Ovary (tissue), 7 donors: ENCODE measurements at regions not wholly inside any gene's neighbourhood (a gene's known extent, or its start where the extent isn't known, plus 50 kb on each side); places are given as distances from the start of the nearest gene placed in this dataset.

Experiments
- DNase-seq, 5 donors: peaks; one replicate each; pipeline ENCODE4 v3.0.0-alpha.2; 2019 to 2020
- H3K27ac ChIP-seq, 2 donors: fragments of 200-600 bp; one replicate each; pipeline versions ENCODE4 v1.5.1 to v1.8.0; 2019 to 2022
- H3K27me3 ChIP-seq: fragments of 200-600 bp; one replicate; pipeline ENCODE4 v1.8.0; 2022
- H3K36me3 ChIP-seq: fragments of 200-600 bp; sonication (generic); one replicate; pipeline ENCODE4 v1.5.1; 2019
- H3K4me1 ChIP-seq: one replicate; pipeline ENCODE4 v1.8.1; 2013; ENCODE audit warnings: mild to moderate bottlenecking, moderate library complexity; ENCODE audit not compliant: insufficient read depth
- H3K4me3 ChIP-seq: fragments of 200-600 bp; sonication (generic); one replicate; pipeline ENCODE4 v1.5.1; 2017
- H3K9me3 ChIP-seq, 2 donors: fragments of 200-600 bp in 1 of 2; sonication (generic) in 1 of 2; one replicate each; pipeline versions ENCODE4 v1.5.1 to v1.8.1; 2013 to 2019; ENCODE audit warnings: mild to moderate bottlenecking in 1 of 2, moderate library complexity in 1 of 2
- EP300 ChIP-seq: sonication (generic); formaldehyde crosslinking; IDR thresholded peaks from one replicate; pipeline ENCODE4 v1.6.1; 2017; ENCODE audit warnings: antibody characterized with exemption
- POLR2A ChIP-seq: fragments of 450-650 bp; IDR thresholded peaks from one replicate; pipeline ENCODE4 v1.6.1; 2017; ENCODE audit warnings: antibody characterized with exemption, mild to moderate bottlenecking, moderate library complexity
- WGBS, 3 donors: extraction: QIAGEN DNeasy Blood & Tissue Kit in 1 of 3; methylation state at CpG; one replicate each; pipeline versions ENCODE4 v1.1.5 to v1.1.7; 2013 to 2017; 5-methylcytosine and 5-hydroxymethylcytosine counted together
- intact Hi-C, 4 donors: fragments of 100-400 bp; cut with DNase I; formaldehyde crosslinking; loops; one replicate each; pipeline versions ENCODE4 v1.11.0 to v1.15.1; 2022 to 2023
- TF ChIP-seq, protein P1 (sequence below), 3 donors: fragments of 450-650 bp in 2 of 3; fragments of 200-600 bp in 1 of 3; IDR thresholded peaks; one replicate each; pipeline versions ENCODE4 v1.5.1 to v1.8.0; 2016 to 2022; ENCODE audit warnings: antibody characterized with exemption in 3 of 3, mild to moderate bottlenecking in 1 of 3
- donor health status: DM: no; HTN: no; CAD: no; lungs with moderate emphysema.
- donor health status: DM: no; HTN: no; CAD: no.
- donor health status: Bipolar disorder and iron deficiency.
- donor health status: DM: no; HTN: no; CAD: no.
- donor health status: DM: yes; HTN: yes; CAD: no.

DNA sequence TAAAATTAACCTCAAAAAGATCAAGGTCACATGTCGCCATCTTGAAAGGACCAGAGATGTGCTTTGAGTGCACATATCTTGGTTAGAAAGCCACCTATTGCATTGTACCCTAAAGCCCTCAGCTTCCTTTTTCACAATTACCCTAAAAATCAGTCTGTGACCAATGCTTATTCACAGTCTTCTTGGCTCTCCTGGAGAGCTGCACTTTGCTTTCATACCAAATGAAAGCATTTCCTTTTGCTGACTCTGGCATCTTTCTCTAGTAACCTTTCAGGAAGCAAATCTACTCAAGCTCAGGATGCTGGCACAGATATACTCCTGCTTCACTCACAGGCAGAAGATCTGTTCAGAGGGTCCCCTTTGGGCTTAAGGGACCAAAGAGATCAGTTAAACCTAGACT is 160.7 kb upstream of the PUM3 start:
- H3K9me3 ChIP-seq: no peaks in the 10 kb centered on the region
- no peak for TF ChIP-seq POLR2A
- TF ChIP-seq, protein P1, sequence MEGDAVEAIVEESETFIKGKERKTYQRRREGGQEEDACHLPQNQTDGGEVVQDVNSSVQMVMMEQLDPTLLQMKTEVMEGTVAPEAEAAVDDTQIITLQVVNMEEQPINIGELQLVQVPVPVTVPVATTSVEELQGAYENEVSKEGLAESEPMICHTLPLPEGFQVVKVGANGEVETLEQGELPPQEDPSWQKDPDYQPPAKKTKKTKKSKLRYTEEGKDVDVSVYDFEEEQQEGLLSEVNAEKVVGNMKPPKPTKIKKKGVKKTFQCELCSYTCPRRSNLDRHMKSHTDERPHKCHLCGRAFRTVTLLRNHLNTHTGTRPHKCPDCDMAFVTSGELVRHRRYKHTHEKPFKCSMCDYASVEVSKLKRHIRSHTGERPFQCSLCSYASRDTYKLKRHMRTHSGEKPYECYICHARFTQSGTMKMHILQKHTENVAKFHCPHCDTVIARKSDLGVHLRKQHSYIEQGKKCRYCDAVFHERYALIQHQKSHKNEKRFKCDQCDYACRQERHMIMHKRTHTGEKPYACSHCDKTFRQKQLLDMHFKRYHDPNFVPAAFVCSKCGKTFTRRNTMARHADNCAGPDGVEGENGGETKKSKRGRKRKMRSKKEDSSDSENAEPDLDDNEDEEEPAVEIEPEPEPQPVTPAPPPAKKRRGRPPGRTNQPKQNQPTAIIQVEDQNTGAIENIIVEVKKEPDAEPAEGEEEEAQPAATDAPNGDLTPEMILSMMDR (IDR thresholded peaks at IDR 0.05): no peak
- TF ChIP-seq EP300: no peak
- no peaks in the 10 kb centered on the region for H3K27me3 ChIP-seq
- no peak overlapping the region for H3K4me3 ChIP-seq
- WGBS, 3 donors: 24 to 40% (median 33%) methylated on average over 1 of the region's 1 CpG
- no peak for DNase-seq
- H3K27ac ChIP-seq: no peak overlapping the region
- intact Hi-C loops: no loop called here
- peaks cover 2% of the 10 kb centered on the region for H3K4me1 ChIP-seq
- no peaks in the 10 kb centered on the region for H3K36me3 ChIP-seq

DNA sequence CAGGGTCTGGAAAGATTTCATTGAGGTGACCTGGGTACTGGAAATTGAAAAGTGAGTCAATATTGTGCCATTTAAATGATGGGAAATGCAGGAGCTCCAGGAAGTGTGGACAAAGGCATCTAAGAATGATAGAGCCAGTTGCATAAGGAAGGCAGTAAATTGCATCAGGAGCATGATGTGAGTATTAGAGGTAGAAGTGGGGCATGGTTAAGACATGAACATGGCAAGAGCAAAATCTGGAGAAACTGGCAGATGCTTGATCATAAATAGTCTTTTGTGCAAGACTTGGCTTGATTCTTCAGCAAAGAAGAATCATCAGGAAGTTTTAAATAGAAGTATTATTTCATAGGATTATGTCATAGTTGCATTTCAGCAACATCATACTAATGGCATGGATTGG is 157.4 kb upstream of the PUM3 start:
- no peaks in the 10 kb centered on the region for H3K4me1 ChIP-seq
- H3K27me3 ChIP-seq: no peaks in the 10 kb centered on the region
- DNase-seq: no peak
- no peaks in the 10 kb centered on the region for H3K9me3 ChIP-seq
- intact Hi-C loops: no loop called here
- no peak overlapping the region for H3K27ac ChIP-seq
- H3K4me3 ChIP-seq: no peak overlapping the region
- no peaks in the 10 kb centered on the region for H3K36me3 ChIP-seq
- TF ChIP-seq EP300 (no peak), POLR2A (no peak)
- TF ChIP-seq, protein P1 (IDR thresholded peaks at IDR 0.05): no peak

DNA sequence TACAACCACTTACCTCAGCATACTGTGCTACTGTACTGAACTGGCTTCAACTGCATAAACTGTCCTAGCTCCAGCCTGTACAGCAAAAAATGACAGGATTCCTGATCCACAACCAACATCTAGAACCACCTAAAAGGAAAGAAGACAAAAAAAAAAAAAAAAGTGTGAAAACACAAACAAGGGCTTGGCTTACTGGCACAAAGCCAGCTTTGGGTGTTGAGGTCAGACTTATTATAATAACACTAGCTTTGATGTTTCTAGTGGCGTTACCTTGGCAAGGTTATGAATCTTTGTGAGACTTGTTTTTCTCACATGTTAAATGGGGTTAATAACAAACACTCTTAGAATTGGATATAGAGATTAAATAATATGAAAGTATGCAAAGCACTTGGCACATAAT is 148.5 kb upstream of the PUM3 start:
- TF ChIP-seq, protein P1 (IDR thresholded peaks at IDR 0.05): no peak
- no peak for TF ChIP-seq POLR2A
- TF ChIP-seq EP300: no peak
- no peaks in the 10 kb centered on the region for H3K4me1 ChIP-seq
- intact Hi-C loops: no loop called here
- H3K9me3 ChIP-seq: no peaks in the 10 kb centered on the region
- no peak for DNase-seq
- H3K36me3 ChIP-seq: no peaks in the 10 kb centered on the region
- H3K27me3 ChIP-seq: no peaks in the 10 kb centered on the region
- H3K27ac ChIP-seq: no peak overlapping the region
- WGBS, 3 donors: 58 to 76% (median 65%) methylated on average over 1 of the region's 1 CpG
- no peak overlapping the region for H3K4me3 ChIP-seq

DNA sequence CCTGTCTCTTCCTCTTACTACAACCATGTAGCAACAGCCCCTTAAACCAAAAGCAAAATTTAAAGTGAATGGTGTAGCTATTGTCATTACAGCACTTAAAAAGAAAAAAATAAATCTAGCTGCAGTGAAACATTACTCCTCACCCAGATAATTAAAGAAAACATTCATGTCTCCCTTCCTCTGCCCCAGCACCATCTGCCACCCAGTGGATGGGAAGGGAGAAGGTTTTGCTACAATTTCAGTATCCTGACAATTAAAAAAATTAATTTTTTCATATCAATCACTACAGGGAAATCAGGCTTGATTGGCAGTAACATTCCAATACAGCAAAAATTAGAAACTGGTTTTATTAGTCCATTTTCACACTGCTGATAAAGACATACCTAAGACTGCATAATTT is 147.4 kb upstream of the PUM3 start:
- Histone ChIP-seq H3K9me3 (no peaks in the 10 kb centered on the region), H3K4me3 (no peak overlapping the region), H3K27me3 (no peaks in the 10 kb centered on the region), H3K4me1 (no peaks in the 10 kb centered on the region), H3K27ac (no peak overlapping the region), H3K36me3 (no peaks in the 10 kb centered on the region)
- DNase-seq: no peak
- intact Hi-C loops: no loop called here
- TF ChIP-seq EP300: no peak
- TF ChIP-seq POLR2A: no peak
- TF ChIP-seq, protein P1 (IDR thresholded peaks at IDR 0.05): no peak

DNA sequence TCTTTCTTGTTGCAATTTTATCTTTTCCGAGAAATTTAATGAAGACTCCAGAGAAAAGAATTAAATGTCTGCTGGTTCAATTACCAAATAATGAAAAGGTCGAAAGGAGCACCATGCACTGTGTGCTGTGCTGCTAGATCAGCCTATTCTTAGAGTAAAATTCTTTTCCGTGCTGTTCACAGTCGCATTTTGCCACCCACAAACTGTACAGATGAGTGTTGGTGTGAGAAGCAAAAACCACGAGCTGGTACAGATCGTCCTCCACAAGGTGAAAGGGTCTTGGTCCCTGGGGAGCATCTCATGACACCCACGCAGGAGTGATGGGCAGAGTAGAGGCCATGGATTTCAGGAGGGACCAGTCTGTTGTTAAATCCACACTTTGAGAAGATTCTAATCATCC is 143.8 kb upstream of the PUM3 start:
- no peak for DNase-seq
- Histone ChIP-seq H3K4me3 (no peak overlapping the region), H3K27me3 (no peaks in the 10 kb centered on the region), H3K36me3 (no peaks in the 10 kb centered on the region), H3K27ac (no peak overlapping the region), H3K9me3 (no peaks in the 10 kb centered on the region), H3K4me1 (no peaks in the 10 kb centered on the region)
- TF ChIP-seq POLR2A (no peak), EP300 (no peak)
- TF ChIP-seq, protein P1 (IDR thresholded peaks at IDR 0.05): no peak
- 64 to 73% (median 70%) methylated on average over 7 of the region's 7 CpGs for WGBS, 3 donors
- intact Hi-C loops: no loop called here
